22Rv1 (cell line): ENCODE measurements at regions not wholly inside any gene's neighbourhood (a gene's known extent, or its start where the extent isn't known, plus 50 kb on each side); places are given as distances from the start of the nearest gene placed in this dataset.

ENCODE experiments used
- ZFX ChIP-seq: fragments of 450-650 bp; IDR thresholded peaks from 2 replicates; pipeline ENCODE4 v1.6.1; 2017; ENCODE audit warnings: antibody characterized with exemption, borderline replicate concordance
- TF ChIP-seq, protein P1 (sequence below): fragments of 450-650 bp; IDR thresholded peaks from 2 replicates; pipeline ENCODE4 v1.5.1; 2017; ENCODE audit warnings: mild to moderate bottlenecking

GRCh38 chrX:143435916-143436315 lies 81.4 kb downstream of the SPANXN3 start:
- TF ChIP-seq, protein P1, sequence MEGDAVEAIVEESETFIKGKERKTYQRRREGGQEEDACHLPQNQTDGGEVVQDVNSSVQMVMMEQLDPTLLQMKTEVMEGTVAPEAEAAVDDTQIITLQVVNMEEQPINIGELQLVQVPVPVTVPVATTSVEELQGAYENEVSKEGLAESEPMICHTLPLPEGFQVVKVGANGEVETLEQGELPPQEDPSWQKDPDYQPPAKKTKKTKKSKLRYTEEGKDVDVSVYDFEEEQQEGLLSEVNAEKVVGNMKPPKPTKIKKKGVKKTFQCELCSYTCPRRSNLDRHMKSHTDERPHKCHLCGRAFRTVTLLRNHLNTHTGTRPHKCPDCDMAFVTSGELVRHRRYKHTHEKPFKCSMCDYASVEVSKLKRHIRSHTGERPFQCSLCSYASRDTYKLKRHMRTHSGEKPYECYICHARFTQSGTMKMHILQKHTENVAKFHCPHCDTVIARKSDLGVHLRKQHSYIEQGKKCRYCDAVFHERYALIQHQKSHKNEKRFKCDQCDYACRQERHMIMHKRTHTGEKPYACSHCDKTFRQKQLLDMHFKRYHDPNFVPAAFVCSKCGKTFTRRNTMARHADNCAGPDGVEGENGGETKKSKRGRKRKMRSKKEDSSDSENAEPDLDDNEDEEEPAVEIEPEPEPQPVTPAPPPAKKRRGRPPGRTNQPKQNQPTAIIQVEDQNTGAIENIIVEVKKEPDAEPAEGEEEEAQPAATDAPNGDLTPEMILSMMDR = no peak
- no peak for TF ChIP-seq ZFX
